Adipocyte (in vitro differentiated cells): ENCODE measurements at regions not wholly inside any gene's neighbourhood (a gene's known extent, or its start where the extent isn't known, plus 50 kb on each side); places are given as distances from the start of the nearest gene placed in this dataset.
A peak's percentile ranks its signal among the peaks of the same experiment; 100 is the strongest.

Source experiments
- DNase-seq: peaks from one replicate; pipeline ENCODE4 v3.0.0-alpha.2; 2015; ENCODE audit warnings: low read depth
- H3K27me3 ChIP-seq: replicated peaks from 2 replicates; pipeline ENCODE4 v1.7.0; 2013; ENCODE audit warnings: mild to moderate bottlenecking, low read length, moderate library complexity; ENCODE audit not compliant: control insufficient read depth, insufficient read depth
- H3K36me3 ChIP-seq: 2 replicates; pipeline ENCODE4 v1.7.0; 2013; ENCODE audit warnings: low read length, mild to moderate bottlenecking, moderate library complexity; ENCODE audit not compliant: control insufficient read depth, insufficient read depth, severe bottlenecking
- H3K4me1 ChIP-seq: 2 replicates; pipeline ENCODE4 v1.7.0; 2013; ENCODE audit warnings: mild to moderate bottlenecking, low read length, moderate library complexity; ENCODE audit not compliant: control insufficient read depth, insufficient read depth
- H3K4me3 ChIP-seq: 2 replicates; pipeline ENCODE4 v1.7.0; 2013; ENCODE audit warnings: mild to moderate bottlenecking, low read length, moderate library complexity
- H3K9ac ChIP-seq: 2 replicates; pipeline ENCODE4 v1.7.0; 2013; ENCODE audit warnings: mild to moderate bottlenecking, low read length, moderate library complexity
- H3K9me3 ChIP-seq: 2 replicates; pipeline ENCODE4 v1.7.0; 2013; ENCODE audit warnings: mild to moderate bottlenecking, low read length, moderate library complexity; ENCODE audit not compliant: control insufficient read depth

- H3K4me3 ChIP-seq: no peak overlapping the region
- no peaks in the 10 kb centered on the region for H3K36me3 ChIP-seq
- H3K4me1 ChIP-seq: no peaks in the 10 kb centered on the region
- no peak for DNase-seq
- no peaks in the 10 kb centered on the region for H3K9me3 ChIP-seq
- H3K9ac ChIP-seq: no peak overlapping the region
- no peaks in the 10 kb centered on the region for H3K27me3 ChIP-seq
Measured at GRCh38 chr5:63346451-63346850, 615.8 kb downstream of the HTR1A start.

- H3K27me3 ChIP-seq: no peaks in the 10 kb centered on the region
- no peaks in the 10 kb centered on the region for H3K4me1 ChIP-seq
- H3K9ac ChIP-seq: no peak overlapping the region
- H3K36me3 ChIP-seq: no peaks in the 10 kb centered on the region
- H3K4me3 ChIP-seq: no peak overlapping the region
- peaks cover 3% of the 10 kb centered on the region for H3K9me3 ChIP-seq
- no peak for DNase-seq
Measured at GRCh38 chr5:63341442-63341841, 620.8 kb downstream of the HTR1A start.

GRCh38 chr5:63323926-63324325 lies 638.3 kb downstream of the HTR1A start:
- no peak for DNase-seq
- Histone ChIP-seq H3K9me3 (no peaks in the 10 kb centered on the region), H3K4me1 (no peaks in the 10 kb centered on the region), H3K4me3 (no peak overlapping the region), H3K27me3 (no peaks in the 10 kb centered on the region), H3K36me3 (no peaks in the 10 kb centered on the region), H3K9ac (no peak overlapping the region)

GRCh38 chr5:63314551-63314950 lies 647.7 kb downstream of the HTR1A start:
- no peak overlapping the region for H3K4me3 ChIP-seq
- H3K27me3 ChIP-seq: no peaks in the 10 kb centered on the region
- H3K9me3 ChIP-seq: no peaks in the 10 kb centered on the region
- no peak overlapping the region for H3K9ac ChIP-seq
- DNase-seq: no peak
- H3K4me1 ChIP-seq: peaks cover 19% of the 10 kb centered on the region
- no peaks in the 10 kb centered on the region for H3K36me3 ChIP-seq

GRCh38 chr5:63310644-63311043 lies 651.6 kb downstream of the HTR1A start:
- peaks cover 19% of the 10 kb centered on the region for H3K4me1 ChIP-seq
- H3K9ac ChIP-seq: peak overlapping the region; percentile 51
- no peak for DNase-seq
- H3K36me3 ChIP-seq: no peaks in the 10 kb centered on the region
- H3K9me3 ChIP-seq: no peaks in the 10 kb centered on the region
- H3K27me3 ChIP-seq: no peaks in the 10 kb centered on the region
- peak overlapping the region; percentile 55 for H3K4me3 ChIP-seq

GRCh38 chr5:63306909-63307308 lies 655.3 kb downstream of the HTR1A start:
- Histone ChIP-seq H3K27me3 (no peaks in the 10 kb centered on the region), H3K9me3 (no peaks in the 10 kb centered on the region), H3K9ac (no peak overlapping the region), H3K36me3 (no peaks in the 10 kb centered on the region), H3K4me3 (no peak overlapping the region), H3K4me1 (peaks cover 19% of the 10 kb centered on the region)
- DNase-seq: no peak

GRCh38 chr5:63293317-63293716 lies 668.9 kb downstream of the HTR1A start:
- H3K9ac ChIP-seq: no peak overlapping the region
- H3K36me3 ChIP-seq: no peaks in the 10 kb centered on the region
- H3K27me3 ChIP-seq: no peaks in the 10 kb centered on the region
- no peaks in the 10 kb centered on the region for H3K4me1 ChIP-seq
- no peaks in the 10 kb centered on the region for H3K9me3 ChIP-seq
- no peak overlapping the region for H3K4me3 ChIP-seq
- DNase-seq: no peak

- DNase-seq: no peak
- Histone ChIP-seq H3K36me3 (no peaks in the 10 kb centered on the region), H3K9me3 (no peaks in the 10 kb centered on the region), H3K27me3 (no peaks in the 10 kb centered on the region), H3K9ac (no peak overlapping the region), H3K4me3 (no peak overlapping the region), H3K4me1 (no peaks in the 10 kb centered on the region)
Measured at GRCh38 chr5:63286724-63287123, 675.5 kb downstream of the HTR1A start.

GRCh38 chr5:63263411-63263810 lies 684.8 kb downstream of the LRRC70 start:
- Histone ChIP-seq H3K27me3 (no peaks in the 10 kb centered on the region), H3K36me3 (no peaks in the 10 kb centered on the region), H3K4me3 (no peak overlapping the region), H3K9ac (no peak overlapping the region), H3K9me3 (no peaks in the 10 kb centered on the region), H3K4me1 (peaks cover 23% of the 10 kb centered on the region)
- DNase-seq: peak; percentile 8

GRCh38 chr5:63262185-63262981 lies 683.8 kb downstream of the LRRC70 start:
- Histone ChIP-seq H3K4me3 (peak overlapping the region; percentile 50), H3K27me3 (no peaks in the 10 kb centered on the region), H3K9me3 (no peaks in the 10 kb centered on the region), H3K9ac (peak overlapping the region; percentile 52), H3K36me3 (no peaks in the 10 kb centered on the region), H3K4me1 (peaks cover 23% of the 10 kb centered on the region)
- DNase-seq: peak; percentile 9

- Histone ChIP-seq H3K9me3 (no peaks in the 10 kb centered on the region), H3K27me3 (no peaks in the 10 kb centered on the region), H3K4me3 (no peak overlapping the region), H3K4me1 (peaks cover 23% of the 10 kb centered on the region), H3K9ac (no peak overlapping the region), H3K36me3 (no peaks in the 10 kb centered on the region)
- DNase-seq: no peak
Measured at GRCh38 chr5:63261695-63262094, 683.1 kb downstream of the LRRC70 start.

GRCh38 chr5:63255594-63255993 lies 677.0 kb downstream of the LRRC70 start:
- H3K4me3 ChIP-seq: no peak overlapping the region
- no peaks in the 10 kb centered on the region for H3K9me3 ChIP-seq
- H3K4me1 ChIP-seq: no peaks in the 10 kb centered on the region
- no peaks in the 10 kb centered on the region for H3K27me3 ChIP-seq
- no peaks in the 10 kb centered on the region for H3K36me3 ChIP-seq
- no peak overlapping the region for H3K9ac ChIP-seq
- DNase-seq: no peak
